Mesothelial cell of epicardium (in vitro differentiated cells): ENCODE measurements at regions not wholly inside any gene's neighbourhood (a gene's known extent, or its start where the extent isn't known, plus 50 kb on each side); places are given as distances from the start of the nearest gene placed in this dataset.

Experiments
- DNase-seq, 2 experiments: peaks; one replicate each; pipeline ENCODE4 v3.0.0; 2021; ENCODE audit warnings: low spot score in 2 of 2; ENCODE audit not compliant: unreplicated experiment in 2 of 2
- H3K27ac Mint-ChIP-seq: 2 replicates; pipeline ENCODE4 v1.8.0; 2021; ENCODE audit warnings: mixed read lengths
- H3K27me3 Mint-ChIP-seq: 2 replicates; pipeline ENCODE4 v1.8.0; 2021; ENCODE audit warnings: low read depth, mixed read lengths
- H3K36me3 Mint-ChIP-seq: 2 replicates; pipeline ENCODE4 v1.8.0; 2021; ENCODE audit warnings: mixed read lengths
- H3K4me1 Mint-ChIP-seq: 2 replicates; pipeline ENCODE4 v1.8.0; 2021; ENCODE audit warnings: mixed read lengths
- H3K4me3 Mint-ChIP-seq: 2 replicates; pipeline ENCODE4 v1.8.0; 2021; ENCODE audit warnings: mild to moderate bottlenecking, moderate library complexity, mixed read lengths
- H3K9me3 Mint-ChIP-seq: 2 replicates; pipeline ENCODE4 v1.8.0; 2021; ENCODE audit warnings: mixed read lengths
- TF ChIP-seq, protein P1 (sequence below): fragments of 200-600 bp; sonication (generic); IDR thresholded peaks from one replicate; pipeline ENCODE4 v1.5.0; 2021; ENCODE audit warnings: antibody characterized with exemption; ENCODE audit not compliant: unreplicated experiment

DNA sequence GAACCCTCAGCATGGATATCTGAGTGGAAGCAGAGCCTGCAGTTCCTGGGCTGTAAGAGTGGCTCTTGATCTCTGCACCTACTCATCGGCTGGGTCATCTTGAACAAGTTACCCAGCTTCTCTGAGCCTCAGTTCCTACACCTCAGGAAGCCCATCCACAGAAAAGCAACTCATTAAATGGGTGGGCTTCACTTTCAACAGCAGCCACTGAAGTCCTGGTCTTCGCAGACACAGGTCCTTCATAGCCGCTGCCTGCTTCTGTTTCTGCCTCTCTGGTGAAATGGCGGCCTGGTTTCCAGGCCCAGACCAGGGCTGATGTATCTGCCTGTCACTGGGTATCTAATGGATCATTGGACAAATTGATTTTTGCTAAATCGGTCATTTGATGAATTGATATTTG is 571.4 kb downstream of the PTPRU start:
- peaks cover 13% of the 10 kb centered on the region for H3K4me1 Mint-ChIP-seq
- TF ChIP-seq, protein P1, sequence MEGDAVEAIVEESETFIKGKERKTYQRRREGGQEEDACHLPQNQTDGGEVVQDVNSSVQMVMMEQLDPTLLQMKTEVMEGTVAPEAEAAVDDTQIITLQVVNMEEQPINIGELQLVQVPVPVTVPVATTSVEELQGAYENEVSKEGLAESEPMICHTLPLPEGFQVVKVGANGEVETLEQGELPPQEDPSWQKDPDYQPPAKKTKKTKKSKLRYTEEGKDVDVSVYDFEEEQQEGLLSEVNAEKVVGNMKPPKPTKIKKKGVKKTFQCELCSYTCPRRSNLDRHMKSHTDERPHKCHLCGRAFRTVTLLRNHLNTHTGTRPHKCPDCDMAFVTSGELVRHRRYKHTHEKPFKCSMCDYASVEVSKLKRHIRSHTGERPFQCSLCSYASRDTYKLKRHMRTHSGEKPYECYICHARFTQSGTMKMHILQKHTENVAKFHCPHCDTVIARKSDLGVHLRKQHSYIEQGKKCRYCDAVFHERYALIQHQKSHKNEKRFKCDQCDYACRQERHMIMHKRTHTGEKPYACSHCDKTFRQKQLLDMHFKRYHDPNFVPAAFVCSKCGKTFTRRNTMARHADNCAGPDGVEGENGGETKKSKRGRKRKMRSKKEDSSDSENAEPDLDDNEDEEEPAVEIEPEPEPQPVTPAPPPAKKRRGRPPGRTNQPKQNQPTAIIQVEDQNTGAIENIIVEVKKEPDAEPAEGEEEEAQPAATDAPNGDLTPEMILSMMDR = no peak
- H3K27me3 Mint-ChIP-seq = peaks cover 48% of the 10 kb centered on the region
- no peaks in the 10 kb centered on the region for H3K36me3 Mint-ChIP-seq
- DNase-seq = peak in 1 of 2 experiments; percentile 5
- no peaks in the 10 kb centered on the region for H3K9me3 Mint-ChIP-seq
- H3K27ac Mint-ChIP-seq = no peak overlapping the region
- H3K4me3 Mint-ChIP-seq = no peak overlapping the region

DNA sequence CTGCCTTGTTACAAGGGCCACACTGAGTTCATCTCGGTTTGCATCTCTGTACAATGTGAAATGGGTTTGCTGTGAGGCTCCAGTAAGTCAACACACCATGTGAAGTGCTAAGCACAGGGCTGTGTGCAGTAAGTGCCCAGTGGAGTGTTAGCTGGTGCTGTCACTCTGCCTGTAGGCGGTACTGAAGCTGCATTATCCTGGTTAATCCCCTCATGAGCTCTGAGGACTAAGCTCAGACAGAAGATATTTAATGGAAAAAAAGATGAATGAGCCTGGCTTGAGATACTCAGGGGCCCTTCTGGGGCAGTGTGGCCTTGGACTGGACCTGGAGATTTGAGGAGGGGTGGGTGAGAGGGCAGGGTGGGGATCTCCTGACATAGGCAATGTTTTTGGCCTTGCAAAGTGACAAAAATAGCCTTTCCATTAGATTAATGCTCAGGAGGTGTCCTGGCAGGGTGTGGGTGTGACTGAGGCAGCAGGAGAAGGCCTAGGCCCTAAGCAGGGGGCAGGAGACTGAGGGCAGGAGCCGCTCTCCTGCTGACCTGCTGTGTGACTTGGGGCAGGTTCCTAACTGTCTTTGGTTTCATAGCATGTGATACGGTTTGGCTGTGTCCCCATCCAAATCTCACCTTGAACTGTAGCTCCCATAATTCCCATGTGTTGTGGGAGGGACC is 570.5 kb downstream of the PTPRU start:
- no peak overlapping the region for H3K4me3 Mint-ChIP-seq
- TF ChIP-seq, protein P1 = no peak
- peaks cover 51% of the 10 kb centered on the region for H3K27me3 Mint-ChIP-seq
- H3K4me1 Mint-ChIP-seq = peaks cover 13% of the 10 kb centered on the region
- no peaks in the 10 kb centered on the region for H3K9me3 Mint-ChIP-seq
- no peak overlapping the region for H3K27ac Mint-ChIP-seq
- no peak for DNase-seq
- no peaks in the 10 kb centered on the region for H3K36me3 Mint-ChIP-seq

DNA sequence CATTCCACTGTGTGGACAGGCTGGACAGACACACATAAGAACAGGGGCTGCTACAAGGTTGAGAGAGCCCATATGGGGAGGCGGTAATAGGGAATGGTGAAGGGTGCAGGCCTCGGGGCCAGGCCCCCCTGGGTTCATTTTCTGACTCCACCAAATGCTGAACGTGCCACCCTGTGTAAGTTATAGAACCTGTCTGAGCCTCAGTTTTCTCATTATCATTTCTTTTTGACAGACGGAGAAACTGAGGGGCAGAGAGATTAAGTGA is 569.5 kb downstream of the PTPRU start:
- TF ChIP-seq, protein P1 = no peak
- DNase-seq = peak in 1 of 2 experiments; percentile 11
- Mint-ChIP-seq H3K4me3 (no peak overlapping the region), H3K27ac (no peak overlapping the region), H3K4me1 (peaks cover 14% of the 10 kb centered on the region), H3K9me3 (no peaks in the 10 kb centered on the region), H3K36me3 (no peaks in the 10 kb centered on the region), H3K27me3 (peaks cover 49% of the 10 kb centered on the region)

DNA sequence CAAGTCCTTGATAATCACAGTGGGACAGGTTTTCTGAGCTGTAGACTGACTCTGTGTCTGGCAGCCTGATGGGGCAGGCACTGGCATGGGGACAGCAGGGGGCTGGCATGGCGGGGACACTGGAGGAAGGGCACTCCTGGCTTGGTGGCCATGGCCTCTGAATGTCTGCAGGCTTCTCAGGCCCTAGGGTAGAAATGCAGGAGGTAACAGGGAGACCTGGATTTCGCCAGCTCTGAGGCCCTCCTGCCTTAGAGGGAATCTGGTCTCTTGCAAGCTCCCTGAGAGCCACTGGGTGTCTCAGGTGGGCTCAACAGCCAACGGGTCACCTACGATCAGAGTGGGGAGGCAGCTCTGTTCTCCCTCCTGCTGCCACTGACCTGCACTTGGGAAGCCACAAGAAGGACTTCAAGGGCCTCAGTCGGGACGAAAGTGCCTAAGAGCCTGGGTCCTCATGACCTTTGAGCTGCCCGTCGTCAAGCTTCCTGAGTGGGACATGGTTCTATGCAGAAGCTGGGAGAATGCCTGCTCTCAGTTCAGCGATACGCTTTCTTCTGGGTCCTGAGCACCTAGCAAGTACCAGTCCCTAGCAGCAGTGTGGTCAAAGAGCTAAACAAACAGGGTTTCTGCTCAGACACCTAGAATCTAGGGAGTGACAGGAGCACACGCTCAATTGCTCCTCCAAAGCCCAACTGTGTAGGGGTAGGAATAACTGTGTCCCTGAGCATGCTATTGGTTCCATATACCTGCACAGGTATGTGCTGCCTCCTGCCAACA is 569.0 kb downstream of the PTPRU start:
- Mint-ChIP-seq H3K4me1 (peaks cover 14% of the 10 kb centered on the region), H3K27ac (no peak overlapping the region), H3K9me3 (no peaks in the 10 kb centered on the region), H3K27me3 (peaks cover 45% of the 10 kb centered on the region), H3K36me3 (no peaks in the 10 kb centered on the region), H3K4me3 (no peak overlapping the region)
- TF ChIP-seq, protein P1 = no peak
- peak in 1 of 2 experiments; percentile 13 for DNase-seq

DNA sequence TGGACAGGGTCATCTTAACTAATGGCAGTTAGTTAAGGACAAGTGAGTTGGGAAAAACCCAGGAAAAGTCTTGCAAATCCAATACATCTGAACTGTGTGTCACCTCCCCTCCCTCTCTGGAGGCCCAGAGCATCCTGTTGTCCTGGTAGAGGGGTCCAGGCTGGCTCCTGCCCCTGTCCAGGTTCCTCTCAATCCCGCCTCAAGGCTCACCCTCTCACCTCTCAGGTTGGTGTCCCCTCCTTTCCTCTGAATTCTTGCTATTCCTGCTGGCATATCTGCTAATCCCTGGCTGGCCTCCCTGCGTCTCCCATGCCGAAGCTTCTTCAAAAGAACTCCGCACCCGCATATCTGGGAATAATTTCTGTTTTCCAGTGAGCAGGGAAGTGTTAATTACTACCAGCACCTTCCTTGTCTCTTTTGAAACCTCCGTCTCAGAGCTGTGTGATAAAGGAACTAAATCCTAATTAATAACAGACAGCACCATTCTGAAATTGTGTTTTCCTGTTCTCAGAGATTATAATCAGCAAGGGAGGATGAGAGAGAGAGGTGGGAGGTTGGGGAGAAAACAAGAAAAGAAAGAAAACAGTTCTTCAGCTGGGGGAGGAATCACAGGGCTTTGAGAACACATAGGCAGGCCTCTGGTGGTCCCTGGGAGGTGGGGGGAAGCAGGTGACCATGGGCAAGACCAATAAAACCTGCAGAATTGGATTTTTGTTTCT is 568.0 kb downstream of the PTPRU start:
- Mint-ChIP-seq H3K4me1 (peaks cover 14% of the 10 kb centered on the region), H3K27me3 (peaks cover 42% of the 10 kb centered on the region), H3K9me3 (no peaks in the 10 kb centered on the region), H3K36me3 (no peaks in the 10 kb centered on the region), H3K27ac (no peak overlapping the region), H3K4me3 (no peak overlapping the region)
- DNase-seq = no peak
- TF ChIP-seq, protein P1 = no peak
